ENCODE measurements at regions not wholly inside any gene's neighbourhood (a gene's known extent, or its start where the extent isn't known, plus 50 kb on each side); places are given as distances from the start of the nearest gene placed in this dataset.
"Not testable (repeated sequence)": the region's sequence is repeated elsewhere in the genome, so short reads cannot be mapped to it uniquely, and the experiment has no call there.

DNA sequence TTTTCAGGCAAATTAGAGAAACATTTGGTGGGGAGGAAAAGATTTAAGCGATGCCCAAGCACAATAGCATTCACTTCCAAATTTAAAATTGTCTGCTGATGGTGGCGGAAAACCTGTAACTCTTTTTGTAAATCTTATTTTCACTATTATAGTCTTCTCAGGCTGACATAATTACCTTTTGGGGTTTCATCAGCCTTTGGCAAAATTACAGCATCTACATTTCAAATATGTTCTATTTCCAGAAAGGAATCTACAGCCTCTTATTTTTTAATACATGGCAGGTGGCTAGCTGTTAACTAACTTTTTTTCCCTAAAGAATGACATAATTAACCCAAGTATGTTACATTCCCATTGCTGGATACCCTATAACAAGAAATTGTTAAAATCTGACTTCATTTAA lies 391.5 kb upstream of the CCDC54 start:
- Histone ChIP-seq H3K9me3 (ENCODE audit: control insufficient read depth, insufficient read depth, low read length) (no peaks in the 10 kb centered on the region), H3K9ac (ENCODE audit: low read depth, low read length) (no peak overlapping the region), H3K4me3 (ENCODE audit: low read depth, low read length) (no peak overlapping the region), H3K36me3 (ENCODE audit: control insufficient read depth, insufficient read depth, low read length) (no peaks in the 10 kb centered on the region), H3K27me3 (ENCODE audit: control insufficient read depth, insufficient read depth, low read length) (no peaks in the 10 kb centered on the region), H3K4me1 (ENCODE audit: control insufficient read depth, insufficient read depth, low read length) (no peaks in the 10 kb centered on the region)

- not testable (repeated sequence) for H3K9me3 ChIP-seq (ENCODE audit: control insufficient read depth, insufficient read depth, low read length); H3K36me3 ChIP-seq (ENCODE audit: control insufficient read depth, insufficient read depth, low read length); H3K9ac ChIP-seq (ENCODE audit: low read depth, low read length); H3K27me3 ChIP-seq (ENCODE audit: control insufficient read depth, insufficient read depth, low read length); H3K4me3 ChIP-seq (ENCODE audit: low read depth, low read length); H3K4me1 ChIP-seq (ENCODE audit: control insufficient read depth, insufficient read depth, low read length)
Measured at GRCh38 chr3:106998841-106999682, 378.2 kb upstream of the CCDC54 start.

- no peaks in the 10 kb centered on the region for H3K4me1 ChIP-seq (ENCODE audit: control insufficient read depth, insufficient read depth, low read length)
- no peaks in the 10 kb centered on the region for H3K9me3 ChIP-seq (ENCODE audit: control insufficient read depth, insufficient read depth, low read length)
- H3K4me3 ChIP-seq (ENCODE audit: low read depth, low read length) = no peak overlapping the region
- no peaks in the 10 kb centered on the region for H3K27me3 ChIP-seq (ENCODE audit: control insufficient read depth, insufficient read depth, low read length)
- no peaks in the 10 kb centered on the region for H3K36me3 ChIP-seq (ENCODE audit: control insufficient read depth, insufficient read depth, low read length)
- no peak overlapping the region for H3K9ac ChIP-seq (ENCODE audit: low read depth, low read length)
Measured at GRCh38 chr3:107001635-107002034, 375.6 kb upstream of the CCDC54 start.

- not testable (repeated sequence) for H3K9me3 ChIP-seq (ENCODE audit: control insufficient read depth, insufficient read depth, low read length)
Measured at GRCh38 chr3:107005352-107005751, 371.9 kb upstream of the CCDC54 start.

GRCh38 chr3:107008213-107008612 lies 369.0 kb upstream of the CCDC54 start:
- no peak overlapping the region for H3K9ac ChIP-seq (ENCODE audit: low read depth, low read length)
- H3K9me3 ChIP-seq (ENCODE audit: control insufficient read depth, insufficient read depth, low read length) = no peaks in the 10 kb centered on the region
- no peak overlapping the region for H3K4me3 ChIP-seq (ENCODE audit: low read depth, low read length)
- H3K36me3 ChIP-seq (ENCODE audit: control insufficient read depth, insufficient read depth, low read length) = no peaks in the 10 kb centered on the region
- H3K4me1 ChIP-seq (ENCODE audit: control insufficient read depth, insufficient read depth, low read length) = no peaks in the 10 kb centered on the region
- H3K27me3 ChIP-seq (ENCODE audit: control insufficient read depth, insufficient read depth, low read length) = no peaks in the 10 kb centered on the region

More at GRCh38 chr3:107005352-107005751, 371.9 kb upstream of the CCDC54 start:
- H3K27me3 ChIP-seq (ENCODE audit: control insufficient read depth, insufficient read depth, low read length); H3K9ac ChIP-seq (ENCODE audit: low read depth, low read length); H3K4me1 ChIP-seq (ENCODE audit: control insufficient read depth, insufficient read depth, low read length); H3K36me3 ChIP-seq (ENCODE audit: control insufficient read depth, insufficient read depth, low read length); H3K4me3 ChIP-seq (ENCODE audit: low read depth, low read length): not testable (repeated sequence)

GRCh38 chr3:107013641-107014040 lies 363.6 kb upstream of the CCDC54 start:
- Histone ChIP-seq H3K9me3 (ENCODE audit: control insufficient read depth, insufficient read depth, low read length) (no peaks in the 10 kb centered on the region), H3K4me1 (ENCODE audit: control insufficient read depth, insufficient read depth, low read length) (no peaks in the 10 kb centered on the region), H3K4me3 (ENCODE audit: low read depth, low read length) (no peak overlapping the region), H3K36me3 (ENCODE audit: control insufficient read depth, insufficient read depth, low read length) (no peaks in the 10 kb centered on the region), H3K27me3 (ENCODE audit: control insufficient read depth, insufficient read depth, low read length) (no peaks in the 10 kb centered on the region), H3K9ac (ENCODE audit: low read depth, low read length) (no peak overlapping the region)

DNA sequence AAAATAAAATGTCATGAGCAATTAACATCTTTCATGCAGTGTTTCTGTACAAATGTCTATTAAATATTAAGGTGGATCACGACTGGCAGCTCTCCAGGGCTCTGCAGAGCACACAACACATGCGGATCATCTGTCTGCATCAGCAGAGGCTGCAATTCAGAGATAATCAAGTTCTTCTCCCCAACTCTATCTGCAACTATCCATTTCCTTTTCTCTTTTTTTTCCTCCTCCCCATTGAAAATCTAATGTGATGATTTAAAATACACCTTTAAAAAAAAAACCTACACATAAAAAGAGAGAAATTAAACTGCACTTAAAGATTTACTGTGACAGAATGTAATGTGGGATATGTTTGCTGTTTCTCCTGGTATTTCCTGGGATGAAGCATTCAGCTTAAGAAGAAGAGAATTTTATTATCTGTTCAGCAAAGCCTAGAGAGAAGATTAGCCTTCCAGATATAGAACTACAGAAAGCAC lies 352.6 kb upstream of the CCDC54 start:
- H3K4me3 ChIP-seq (ENCODE audit: low read depth, low read length) = no peak overlapping the region

GRCh38 chr3:107025961-107026360 lies 351.3 kb upstream of the CCDC54 start:
- H3K9ac ChIP-seq (ENCODE audit: low read depth, low read length) = no peak overlapping the region
- H3K27me3 ChIP-seq (ENCODE audit: control insufficient read depth, insufficient read depth, low read length) = no peaks in the 10 kb centered on the region
- H3K4me1 ChIP-seq (ENCODE audit: control insufficient read depth, insufficient read depth, low read length) = no peaks in the 10 kb centered on the region
- H3K4me3 ChIP-seq (ENCODE audit: low read depth, low read length) = no peak overlapping the region
- H3K9me3 ChIP-seq (ENCODE audit: control insufficient read depth, insufficient read depth, low read length) = no peaks in the 10 kb centered on the region
- no peaks in the 10 kb centered on the region for H3K36me3 ChIP-seq (ENCODE audit: control insufficient read depth, insufficient read depth, low read length)

More for the DNA sequence above, 352.6 kb upstream of the CCDC54 start:
- Histone ChIP-seq H3K9me3 (ENCODE audit: control insufficient read depth, insufficient read depth, low read length) (no peaks in the 10 kb centered on the region), H3K27me3 (ENCODE audit: control insufficient read depth, insufficient read depth, low read length) (no peaks in the 10 kb centered on the region), H3K9ac (ENCODE audit: low read depth, low read length) (no peak overlapping the region), H3K4me1 (ENCODE audit: control insufficient read depth, insufficient read depth, low read length) (no peaks in the 10 kb centered on the region), H3K36me3 (ENCODE audit: control insufficient read depth, insufficient read depth, low read length) (no peaks in the 10 kb centered on the region)

- H3K4me1 ChIP-seq (ENCODE audit: control insufficient read depth, insufficient read depth, low read length) = no peaks in the 10 kb centered on the region
- no peak overlapping the region for H3K4me3 ChIP-seq (ENCODE audit: low read depth, low read length)
- H3K9me3 ChIP-seq (ENCODE audit: control insufficient read depth, insufficient read depth, low read length) = no peaks in the 10 kb centered on the region
- no peaks in the 10 kb centered on the region for H3K27me3 ChIP-seq (ENCODE audit: control insufficient read depth, insufficient read depth, low read length)
- no peaks in the 10 kb centered on the region for H3K36me3 ChIP-seq (ENCODE audit: control insufficient read depth, insufficient read depth, low read length)
- H3K9ac ChIP-seq (ENCODE audit: low read depth, low read length) = no peak overlapping the region
Measured at GRCh38 chr3:107028086-107028485, 349.2 kb upstream of the CCDC54 start.

DNA sequence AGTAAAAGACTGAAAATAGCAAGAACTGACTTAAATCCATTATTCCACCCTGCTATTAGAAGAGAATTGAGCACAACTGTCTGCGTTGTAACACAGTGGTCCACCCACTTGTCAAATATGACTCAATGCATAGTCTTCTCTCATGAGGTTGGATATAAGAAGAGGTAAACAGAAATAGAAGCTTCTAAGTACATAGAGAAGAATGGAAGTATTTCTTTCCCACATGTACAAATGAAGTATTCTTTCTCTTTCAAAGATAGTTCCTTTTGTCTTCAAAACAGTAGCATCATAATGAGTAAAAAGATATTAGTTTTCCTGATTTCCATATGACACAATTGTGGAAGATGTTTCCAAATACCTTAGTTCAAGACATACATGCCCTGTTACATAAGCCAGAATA lies 348.6 kb upstream of the CCDC54 start:
- no peaks in the 10 kb centered on the region for H3K4me1 ChIP-seq (ENCODE audit: control insufficient read depth, insufficient read depth, low read length)
- H3K9me3 ChIP-seq (ENCODE audit: control insufficient read depth, insufficient read depth, low read length) = no peaks in the 10 kb centered on the region
- H3K27me3 ChIP-seq (ENCODE audit: control insufficient read depth, insufficient read depth, low read length) = no peaks in the 10 kb centered on the region
- no peak overlapping the region for H3K4me3 ChIP-seq (ENCODE audit: low read depth, low read length)
- H3K36me3 ChIP-seq (ENCODE audit: control insufficient read depth, insufficient read depth, low read length) = no peaks in the 10 kb centered on the region
- H3K9ac ChIP-seq (ENCODE audit: low read depth, low read length) = no peak overlapping the region

- Histone ChIP-seq H3K4me1 (ENCODE audit: control insufficient read depth, insufficient read depth, low read length) (no peaks in the 10 kb centered on the region), H3K36me3 (ENCODE audit: control insufficient read depth, insufficient read depth, low read length) (no peaks in the 10 kb centered on the region), H3K27me3 (ENCODE audit: control insufficient read depth, insufficient read depth, low read length) (no peaks in the 10 kb centered on the region), H3K4me3 (ENCODE audit: low read depth, low read length) (no peak overlapping the region), H3K9me3 (ENCODE audit: control insufficient read depth, insufficient read depth, low read length) (no peaks in the 10 kb centered on the region), H3K9ac (ENCODE audit: low read depth, low read length) (no peak overlapping the region)
Measured at GRCh38 chr3:107032111-107032510, 345.1 kb upstream of the CCDC54 start.

DNA sequence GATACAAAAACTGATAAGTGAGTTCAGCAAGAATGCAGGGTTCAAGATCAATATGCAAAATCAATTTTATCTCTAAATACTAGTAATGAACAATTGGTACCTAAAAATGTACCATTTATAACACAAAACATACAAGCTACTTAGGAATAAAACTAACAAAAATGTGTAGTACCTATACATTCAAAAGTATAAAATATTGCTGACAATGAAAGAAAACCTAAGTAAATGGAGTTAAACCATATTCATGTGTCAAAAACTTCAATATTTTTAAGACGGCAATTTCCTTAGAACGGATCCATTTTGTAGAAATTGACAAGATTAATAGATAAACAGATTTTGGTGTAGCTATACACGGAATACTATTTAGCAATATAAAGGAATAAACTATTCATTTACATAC lies 343.1 kb upstream of the CCDC54 start:
- Histone ChIP-seq H3K4me3 (ENCODE audit: low read depth, low read length) (no peak overlapping the region), H3K36me3 (ENCODE audit: control insufficient read depth, insufficient read depth, low read length) (no peaks in the 10 kb centered on the region), H3K4me1 (ENCODE audit: control insufficient read depth, insufficient read depth, low read length) (no peaks in the 10 kb centered on the region), H3K9me3 (ENCODE audit: control insufficient read depth, insufficient read depth, low read length) (no peaks in the 10 kb centered on the region), H3K9ac (ENCODE audit: low read depth, low read length) (no peak overlapping the region), H3K27me3 (ENCODE audit: control insufficient read depth, insufficient read depth, low read length) (no peaks in the 10 kb centered on the region)

Data from iPS-15b (cell line).